WERI-Rb-1 (cell line): ENCODE measurements at regions not wholly inside any gene's neighbourhood (a gene's known extent, or its start where the extent isn't known, plus 50 kb on each side); places are given as distances from the start of the nearest gene placed in this dataset.
"Not testable (repeated sequence)": the region's sequence is repeated elsewhere in the genome, so short reads cannot be mapped to it uniquely, and the experiment has no call there.

Experiments
- DNase-seq: peaks from one replicate; pipeline ENCODE4 v3.0.0-alpha.2; 2020
- H3K27ac ChIP-seq: fragments of 250-450 bp; sonication (Bioruptor Pico); 2 replicates; pipeline ENCODE4 v1.5.1; 2020; ENCODE audit warnings: mild to moderate bottlenecking, moderate library complexity
- H3K27me3 ChIP-seq: fragments of 250-450 bp; sonication (Bioruptor Pico); 2 replicates; pipeline ENCODE4 v1.5.1; 2021; ENCODE audit warnings: mild to moderate bottlenecking, low read depth, moderate library complexity; ENCODE audit not compliant: insufficient read depth, severe bottlenecking
- H3K36me3 ChIP-seq: fragments of 250-450 bp; sonication (Bioruptor Pico); 2 replicates; pipeline ENCODE4 v1.5.1; 2020; ENCODE audit warnings: mild to moderate bottlenecking, moderate library complexity
- H3K4me3 ChIP-seq: 2 replicates; pipeline ENCODE4 v1.5.1; 2011; ENCODE audit warnings: low read depth, mild to moderate bottlenecking, control low read depth, low read length
- H3K9me3 ChIP-seq: fragments of 250-450 bp; sonication (Bioruptor Pico); 2 replicates; pipeline ENCODE4 v1.5.1; 2021; ENCODE audit warnings: mild to moderate bottlenecking, moderate library complexity; ENCODE audit not compliant: severe bottlenecking
- CTCF ChIP-seq: IDR thresholded peaks from 2 replicates; pipeline ENCODE4 v1.5.1; 2011; ENCODE audit warnings: low read depth, mild to moderate bottlenecking, control low read depth, inconsistent platforms, low read length

- not testable (repeated sequence) for H3K36me3 ChIP-seq, H3K4me3 ChIP-seq, H3K27me3 ChIP-seq, H3K27ac ChIP-seq, H3K9me3 ChIP-seq
- peak; percentile 64 for TF ChIP-seq CTCF
- DNase-seq: peak; percentile 78
Observed at GRCh38 chr16:29227751-29228663, 178.5 kb downstream of the NPIPB11 start.

GRCh38 chr16:29226782-29227181 is 179.7 kb downstream of the NPIPB11 start:
- Histone ChIP-seq H3K27ac (no peak overlapping the region), H3K4me3 (no peak overlapping the region), H3K9me3 (no peaks in the 10 kb centered on the region), H3K36me3 (no peaks in the 10 kb centered on the region), H3K27me3 (no peaks in the 10 kb centered on the region)
- TF ChIP-seq CTCF: no peak
- DNase-seq: no peak

- not testable (repeated sequence) for H3K27ac ChIP-seq, H3K36me3 ChIP-seq
Observed at GRCh38 chr16:29224675-29225074, 181.8 kb downstream of the NPIPB11 start.

GRCh38 chr16:29222615-29223014 is 183.9 kb downstream of the NPIPB11 start:
- not testable (repeated sequence) for DNase-seq, H3K27ac ChIP-seq, H3K36me3 ChIP-seq, H3K27me3 ChIP-seq, H3K4me3 ChIP-seq, H3K9me3 ChIP-seq

More at GRCh38 chr16:29224675-29225074, 181.8 kb downstream of the NPIPB11 start:
- DNase-seq, H3K27me3 ChIP-seq, H3K9me3 ChIP-seq, H3K4me3 ChIP-seq: not testable (repeated sequence)

- not testable (repeated sequence) for H3K27ac ChIP-seq, H3K36me3 ChIP-seq, DNase-seq, H3K4me3 ChIP-seq, H3K27me3 ChIP-seq, H3K9me3 ChIP-seq
Observed at GRCh38 chr16:29222008-29222407, 184.5 kb downstream of the NPIPB11 start.

- not testable (repeated sequence) for H3K27ac ChIP-seq
Observed at GRCh38 chr16:29221281-29221955, 185.1 kb downstream of the NPIPB11 start.

GRCh38 chr16:29220647-29221191 is 185.8 kb downstream of the NPIPB11 start:
- not testable (repeated sequence) for DNase-seq, H3K27ac ChIP-seq

More at GRCh38 chr16:29221281-29221955, 185.1 kb downstream of the NPIPB11 start:
- not testable (repeated sequence) for H3K9me3 ChIP-seq, DNase-seq, H3K36me3 ChIP-seq, H3K4me3 ChIP-seq, H3K27me3 ChIP-seq

GRCh38 chr16:29219966-29220646 is 186.4 kb downstream of the NPIPB11 start:
- H3K27ac ChIP-seq, H3K27me3 ChIP-seq, H3K4me3 ChIP-seq, DNase-seq, H3K9me3 ChIP-seq, H3K36me3 ChIP-seq: not testable (repeated sequence)

More at GRCh38 chr16:29220647-29221191, 185.8 kb downstream of the NPIPB11 start:
- not testable (repeated sequence) for H3K36me3 ChIP-seq, H3K9me3 ChIP-seq, H3K4me3 ChIP-seq, H3K27me3 ChIP-seq

GRCh38 chr16:29219562-29219961 is 186.9 kb downstream of the NPIPB11 start:
- not testable (repeated sequence) for H3K27ac ChIP-seq, H3K36me3 ChIP-seq, H3K4me3 ChIP-seq, H3K27me3 ChIP-seq, DNase-seq, H3K9me3 ChIP-seq

GRCh38 chr16:29218649-29219048 is 187.9 kb downstream of the NPIPB11 start:
- not testable (repeated sequence) for DNase-seq, H3K9me3 ChIP-seq, H3K27ac ChIP-seq, H3K27me3 ChIP-seq, H3K4me3 ChIP-seq, H3K36me3 ChIP-seq

- not testable (repeated sequence) for H3K4me3 ChIP-seq, H3K27me3 ChIP-seq
Observed at GRCh38 chr16:29218171-29218570, 188.3 kb downstream of the NPIPB11 start.

GRCh38 chr16:29217752-29218126 is 188.8 kb downstream of the NPIPB11 start:
- not testable (repeated sequence) for DNase-seq, H3K9me3 ChIP-seq, H3K4me3 ChIP-seq, H3K27ac ChIP-seq, H3K27me3 ChIP-seq, H3K36me3 ChIP-seq

More at GRCh38 chr16:29218171-29218570, 188.3 kb downstream of the NPIPB11 start:
- H3K9me3 ChIP-seq, DNase-seq, H3K36me3 ChIP-seq, H3K27ac ChIP-seq: not testable (repeated sequence)
